GM18951 (cell line): ENCODE measurements at regions not wholly inside any gene's neighbourhood (a gene's known extent, or its start where the extent isn't known, plus 50 kb on each side); places are given as distances from the start of the nearest gene placed in this dataset.

Source experiments
- POLR2A ChIP-seq: IDR thresholded peaks from 4 replicates; pipeline ENCODE4 v1.6.1; 2011; ENCODE audit warnings: mild to moderate bottlenecking; ENCODE audit not compliant: insufficient read length, insufficient read depth; ENCODE audit errors: extremely low read depth
- in situ Hi-C: fragments of 300-500 bp; cut with MboI; formaldehyde crosslinking; loops from one replicate; pipeline ENCODE4 v1.12.0; 2022; ENCODE audit warnings: low sequenced_read_pairs, mixed read lengths, inconsistent platforms; ENCODE audit not compliant: unreplicated experiment

- in situ Hi-C loops: no loop called here
- no peak for TF ChIP-seq POLR2A
Measured at GRCh38 chr3:98980915-98981596, 79.6 kb upstream of the DCBLD2 start.

GRCh38 chr3:98979296-98979695 is 77.8 kb upstream of the DCBLD2 start:
- in situ Hi-C loops: loop anchor here (10.0 kb wide), 1 partner anchor 154 kb away; no protein-coding TSS in a partner anchor
- no peak for TF ChIP-seq POLR2A

- in situ Hi-C loops: loop anchor here (10.0 kb wide), 1 partner anchor 153 kb away; no protein-coding TSS in a partner anchor
- TF ChIP-seq POLR2A: no peak
Measured at GRCh38 chr3:98978068-98978811, 76.7 kb upstream of the DCBLD2 start.

- in situ Hi-C loops: loop anchor here (10.0 kb wide), 1 partner anchor 153 kb away; no protein-coding TSS in a partner anchor
- no peak for TF ChIP-seq POLR2A
Measured at GRCh38 chr3:98977520-98977919, 76.0 kb upstream of the DCBLD2 start.

DNA sequence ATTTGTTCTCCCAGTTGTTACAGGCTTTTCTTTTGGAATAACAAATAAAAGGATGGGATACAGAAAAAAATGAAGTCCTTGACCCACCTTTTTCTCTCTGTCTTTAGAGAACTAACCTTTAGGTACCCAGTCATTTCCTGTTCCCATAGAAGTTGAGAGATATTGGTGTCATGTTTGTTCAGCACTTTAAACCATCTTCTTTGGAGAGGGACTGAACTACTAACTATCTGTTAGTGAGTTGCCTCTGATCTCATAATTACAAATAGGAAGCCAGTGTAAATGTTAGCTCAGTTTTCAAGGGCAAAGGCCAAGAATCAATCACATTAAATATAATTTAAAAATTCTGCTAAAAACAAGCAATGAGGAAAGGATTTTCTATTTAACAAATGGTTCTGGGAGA is 72.9 kb upstream of the DCBLD2 start:
- in situ Hi-C loops: loop anchor here (10.0 kb wide), 1 partner anchor 150 kb away; no protein-coding TSS in a partner anchor
- TF ChIP-seq POLR2A: no peak

DNA sequence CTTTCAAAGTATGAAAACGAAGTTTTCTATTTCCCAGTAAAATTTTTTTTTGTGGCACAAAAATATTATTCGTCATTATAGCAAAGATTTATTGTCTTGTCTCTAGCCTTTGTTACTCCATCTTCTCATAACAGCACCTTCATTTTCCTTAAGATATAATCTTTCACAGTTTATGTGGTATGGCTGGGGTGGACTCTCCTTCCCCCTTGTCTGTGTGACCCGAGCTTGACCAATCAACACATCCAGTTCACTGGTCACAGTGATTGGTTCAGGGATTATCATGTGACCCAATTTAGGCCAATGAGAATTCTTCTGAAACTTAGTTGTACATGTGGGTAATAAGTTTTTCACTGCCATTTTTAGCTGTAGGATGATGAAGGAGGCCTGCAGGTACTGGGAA is 71.2 kb upstream of the DCBLD2 start:
- in situ Hi-C loops: loop anchor here (10.0 kb wide), 1 partner anchor 148 kb away; no protein-coding TSS in a partner anchor
- TF ChIP-seq POLR2A: no peak

DNA sequence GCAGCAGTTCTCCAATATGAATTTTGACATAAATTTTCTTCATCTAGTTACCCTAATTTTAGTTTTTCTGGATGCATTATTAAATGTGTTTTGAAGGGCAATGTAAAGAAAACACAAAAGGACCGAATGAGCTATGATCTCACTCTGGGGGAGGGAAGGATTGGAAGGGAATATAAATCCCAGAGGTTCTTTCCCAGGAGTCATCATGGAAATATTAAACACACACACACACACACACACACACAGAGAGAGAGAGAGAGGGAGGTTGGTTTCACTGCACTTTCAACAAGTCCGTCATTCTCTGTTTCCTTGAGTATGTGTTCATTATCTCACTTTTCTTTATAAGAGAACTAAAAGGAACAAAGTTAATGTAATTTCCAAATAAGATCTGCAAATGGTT is 70.7 kb upstream of the DCBLD2 start:
- in situ Hi-C loops: loop anchor here (10.0 kb wide), 1 partner anchor 147 kb away; no protein-coding TSS in a partner anchor
- no peak for TF ChIP-seq POLR2A

- no peak for TF ChIP-seq POLR2A
- in situ Hi-C loops: loop anchor here (10.0 kb wide), 1 partner anchor 146 kb away; no protein-coding TSS in a partner anchor
Measured at GRCh38 chr3:98971169-98971681, 69.7 kb upstream of the DCBLD2 start.

DNA sequence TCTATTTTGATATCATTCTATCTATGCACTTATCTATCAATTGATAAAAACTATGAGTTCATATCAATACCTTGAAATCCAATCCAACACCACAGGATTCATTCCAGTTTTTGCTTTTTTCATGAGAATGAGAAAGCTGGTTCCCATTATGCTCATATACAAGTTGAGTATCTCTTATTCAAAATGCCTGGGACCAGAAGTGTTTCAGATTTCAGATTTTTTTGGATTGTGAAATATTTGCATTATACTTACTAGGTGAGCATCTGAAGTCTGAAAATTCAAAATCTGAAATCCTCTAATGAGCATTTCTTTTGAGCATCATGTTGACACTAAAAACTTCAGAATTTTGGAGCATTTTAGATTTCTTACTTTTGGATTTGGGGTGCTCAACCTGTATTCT is 67.8 kb upstream of the DCBLD2 start:
- TF ChIP-seq POLR2A: no peak
- in situ Hi-C loops: no loop called here

GRCh38 chr3:98968824-98969223 is 67.3 kb upstream of the DCBLD2 start:
- no peak for TF ChIP-seq POLR2A
- in situ Hi-C loops: no loop called here

DNA sequence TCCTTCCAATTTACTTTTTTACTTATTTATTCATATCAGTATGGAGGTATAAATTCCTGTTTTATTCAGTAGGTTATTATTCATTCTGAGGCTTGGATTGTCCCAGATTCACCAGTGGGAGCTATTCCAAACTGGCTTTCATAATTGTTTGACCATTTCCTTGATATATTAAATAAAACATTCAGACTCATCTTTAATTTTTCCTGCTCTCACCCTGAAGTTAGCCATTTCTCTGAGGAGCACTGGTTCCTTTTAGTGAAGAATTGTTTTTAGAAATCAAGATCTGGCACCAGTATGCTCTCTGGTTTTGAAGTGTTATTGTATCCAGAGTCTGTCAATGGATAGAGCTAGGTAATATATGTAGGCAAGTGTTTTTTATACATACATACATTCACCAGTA is 66.9 kb upstream of the DCBLD2 start:
- no peak for TF ChIP-seq POLR2A
- in situ Hi-C loops: no loop called here

GRCh38 chr3:98967758-98968157 is 66.3 kb upstream of the DCBLD2 start:
- in situ Hi-C loops: no loop called here
- no peak for TF ChIP-seq POLR2A

DNA sequence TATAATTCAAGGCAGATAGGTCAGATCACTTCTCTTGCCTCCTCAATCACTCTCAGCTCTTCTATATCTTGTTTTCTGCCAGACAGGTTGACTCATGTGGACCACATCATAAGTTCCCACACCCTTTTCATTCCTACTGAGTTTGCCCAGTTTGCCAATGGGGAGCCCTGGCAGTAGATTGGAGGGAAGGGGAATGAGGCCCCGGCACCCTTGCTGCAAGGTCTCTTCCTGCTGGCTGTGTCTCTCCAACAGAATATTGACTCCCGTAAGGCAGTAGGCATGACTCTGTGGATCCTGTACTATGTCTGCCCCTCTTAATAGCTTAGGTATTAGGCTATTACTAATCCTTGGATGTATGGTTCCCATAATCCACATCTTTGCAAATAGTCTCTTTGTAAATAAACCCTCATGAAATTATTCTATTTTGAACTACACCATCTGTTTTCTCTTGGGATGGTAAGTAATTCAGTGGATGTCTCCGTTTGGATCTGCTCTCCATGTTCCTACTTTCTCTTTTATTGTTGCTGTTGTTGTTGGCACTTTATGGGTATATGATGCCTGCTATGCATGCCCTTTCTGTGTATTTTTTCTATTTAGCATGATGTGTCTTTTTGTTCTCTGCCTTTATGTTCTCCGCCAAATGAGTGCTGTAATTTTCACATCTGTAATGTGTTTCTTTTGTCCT is 65.5 kb upstream of the DCBLD2 start:
- in situ Hi-C loops: no loop called here
- TF ChIP-seq POLR2A: no peak
